Stimulated activated CD8-positive, alpha-beta memory T cell treated with anti-CD3 and anti-CD28 coated beads, Interleukin-4, amount 100 ng/mL, for 48 hours (primary cell): ENCODE measurements at regions not wholly inside any gene's neighbourhood (a gene's known extent, or its start where the extent isn't known, plus 50 kb on each side); places are given as distances from the start of the nearest gene placed in this dataset.
"Not testable (repeated sequence)": the region's sequence is repeated elsewhere in the genome, so short reads cannot be mapped to it uniquely, and the experiment has no call there.

ENCODE experiments used
- DNase-seq: peaks from one replicate; pipeline ENCODE4 v3.0.0-alpha.2; 2020

GRCh38 chr17:64721556-64721955, 59.4 kb upstream of the SMURF2 start:
- DNase-seq = not testable (repeated sequence)

- DNase-seq = not testable (repeated sequence)
These were observed 58.1 kb upstream of the SMURF2 start for GRCh38 chr17:64720253-64720652.

GRCh38 chr17:64719517-64719916, 57.4 kb upstream of the SMURF2 start:
- not testable (repeated sequence) for DNase-seq

- not testable (repeated sequence) for DNase-seq
These were observed 56.7 kb upstream of the SMURF2 start for GRCh38 chr17:64718816-64719215.

- no peak for DNase-seq
These were observed 56.0 kb upstream of the SMURF2 start for GRCh38 chr17:64718058-64718457.

GRCh38 chr17:64716496-64716895, 54.4 kb upstream of the SMURF2 start:
- not testable (repeated sequence) for DNase-seq

- not testable (repeated sequence) for DNase-seq
These were observed 51.7 kb upstream of the SMURF2 start for GRCh38 chr17:64713786-64714185.

- DNase-seq = peak; percentile 47
These were observed 50.6 kb upstream of the SMURF2 start for GRCh38 chr17:64712557-64713351.
